Inflammatory macrophage treated with lipopolysaccharide for 4 hours (primary cell): ENCODE measurements at regions not wholly inside any gene's neighbourhood (a gene's known extent, or its start where the extent isn't known, plus 50 kb on each side); places are given as distances from the start of the nearest gene placed in this dataset.
"Not testable (repeated sequence)": the region's sequence is repeated elsewhere in the genome, so short reads cannot be mapped to it uniquely, and the experiment has no call there.

Experiments
- DNase-seq: peaks from one replicate; pipeline ENCODE4 v3.0.0-alpha.2; 2020

DNA sequence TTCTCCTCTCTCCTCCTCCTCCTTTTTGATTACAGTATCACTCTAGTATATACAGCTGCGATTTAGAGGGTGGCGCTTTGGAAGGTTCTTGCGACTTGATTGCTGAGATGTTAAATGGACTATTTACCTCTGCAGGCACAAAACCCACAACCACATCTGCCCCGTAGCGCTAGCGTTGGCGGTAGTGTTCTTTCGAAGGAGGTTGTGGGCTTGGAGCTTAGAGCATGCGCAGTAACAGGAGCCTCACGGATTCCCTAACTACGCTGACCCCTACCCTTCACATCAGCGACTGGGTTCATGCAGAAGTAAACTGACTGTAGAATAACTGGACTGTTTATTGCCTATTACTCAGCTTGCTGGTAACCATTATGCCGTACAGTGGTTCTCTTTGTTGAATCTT lies 58.0 kb downstream of the CGGBP1 start:
- no peak for DNase-seq

GRCh38 chr3:87997966-87998365 lies 60.8 kb downstream of the CGGBP1 start:
- peak; percentile 82 for DNase-seq

DNA sequence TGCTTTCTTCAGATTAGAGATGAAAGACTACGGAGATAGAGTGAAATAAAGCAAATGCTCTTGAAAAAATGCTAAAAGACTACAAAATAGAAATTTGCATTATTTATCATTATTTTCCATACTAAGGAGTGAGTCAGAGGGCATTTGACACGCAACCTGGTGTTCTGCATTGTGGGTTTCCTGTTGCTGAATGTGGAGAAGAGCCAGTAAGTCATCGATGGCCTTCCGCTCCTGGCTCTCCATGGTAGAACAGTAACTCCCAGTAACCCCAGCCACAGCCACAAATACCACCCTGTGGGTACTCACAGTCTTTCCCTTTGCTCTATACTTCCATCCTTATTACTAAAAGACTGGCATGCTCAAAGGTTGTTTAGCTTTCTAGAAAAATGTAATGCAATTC lies 61.5 kb downstream of the CGGBP1 start:
- DNase-seq: peak; percentile 83

- peak; percentile 27 for DNase-seq
Measured at GRCh38 chr3:87996882-87997281, 61.9 kb downstream of the CGGBP1 start.

GRCh38 chr3:87993566-87993965 lies 65.2 kb downstream of the CGGBP1 start:
- no peak for DNase-seq

DNA sequence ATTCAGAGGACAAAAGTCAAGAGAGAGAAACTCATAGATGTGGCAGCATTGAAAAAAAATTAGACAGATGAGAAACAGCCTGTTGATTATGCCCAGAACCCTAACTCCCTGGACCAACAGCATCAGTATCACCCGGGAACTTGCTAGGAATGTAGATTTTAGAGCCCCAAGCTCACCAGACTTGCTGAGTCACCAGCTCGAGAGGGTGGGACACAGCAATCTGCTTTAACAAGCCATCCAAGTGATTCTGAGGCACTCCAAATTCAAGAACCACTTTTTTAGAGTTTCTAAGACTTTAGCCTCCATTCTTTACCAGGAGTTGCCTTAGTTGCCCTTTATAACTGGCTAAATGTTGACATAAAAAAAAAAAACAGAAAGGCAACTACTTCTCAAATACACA lies 70.9 kb downstream of the CGGBP1 start:
- no peak for DNase-seq

GRCh38 chr3:87982421-87982820 lies 76.4 kb downstream of the CGGBP1 start:
- no peak for DNase-seq

- DNase-seq: no peak
Measured at GRCh38 chr3:87979527-87979926, 79.3 kb downstream of the CGGBP1 start.

DNA sequence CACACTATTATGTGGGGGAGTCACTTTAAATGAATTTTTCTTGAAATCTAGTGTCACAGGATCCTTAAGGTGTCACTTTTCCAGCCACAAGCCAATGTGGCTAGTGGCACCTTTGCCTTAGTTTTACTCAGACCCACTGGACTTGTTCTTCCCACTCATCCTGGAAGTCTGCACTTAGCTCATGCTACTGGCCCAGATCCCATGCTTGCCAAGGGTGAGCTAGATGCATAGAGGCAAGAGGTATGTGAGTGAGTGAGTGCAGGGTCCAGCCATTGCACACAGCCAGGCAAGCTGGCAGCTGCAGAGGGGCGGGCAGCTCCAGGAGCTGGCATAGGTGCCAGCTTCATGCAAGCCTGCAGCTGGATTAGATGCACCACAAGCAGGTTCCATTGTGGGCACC lies 81.0 kb downstream of the CGGBP1 start:
- no peak for DNase-seq

GRCh38 chr3:87975716-87976115 lies 83.1 kb downstream of the CGGBP1 start:
- DNase-seq: no peak

- DNase-seq: no peak
Measured at GRCh38 chr3:87973906-87974305, 84.9 kb downstream of the CGGBP1 start.

DNA sequence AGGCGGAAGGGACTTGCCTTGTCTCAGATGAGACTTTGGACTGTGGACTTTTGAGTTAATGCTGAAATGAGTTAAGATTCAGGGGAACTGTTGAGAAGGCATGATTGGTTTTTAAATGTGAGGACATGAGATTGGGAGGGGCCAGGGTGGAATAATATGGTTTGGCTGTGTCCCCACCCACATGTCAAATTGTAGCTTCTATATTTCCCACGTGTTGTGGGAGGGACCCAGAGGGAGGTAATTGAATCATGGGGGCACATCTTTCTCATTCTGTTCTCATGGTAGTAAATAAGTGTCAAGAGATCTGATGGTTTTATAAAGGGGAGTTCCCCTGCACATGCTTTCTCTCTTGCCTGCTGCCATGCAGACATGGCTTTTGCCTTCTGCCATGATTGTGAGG lies 89.2 kb downstream of the CGGBP1 start:
- no peak for DNase-seq

GRCh38 chr3:87968668-87969067 lies 90.1 kb downstream of the CGGBP1 start:
- DNase-seq: no peak

- DNase-seq: no peak
Measured at GRCh38 chr3:87958289-87958688, 100.5 kb downstream of the CGGBP1 start.

GRCh38 chr3:87957575-87957974 lies 101.2 kb downstream of the CGGBP1 start:
- DNase-seq: no peak

GRCh38 chr3:87949879-87950208 lies 109.0 kb downstream of the CGGBP1 start:
- peak; percentile 1 for DNase-seq

DNA sequence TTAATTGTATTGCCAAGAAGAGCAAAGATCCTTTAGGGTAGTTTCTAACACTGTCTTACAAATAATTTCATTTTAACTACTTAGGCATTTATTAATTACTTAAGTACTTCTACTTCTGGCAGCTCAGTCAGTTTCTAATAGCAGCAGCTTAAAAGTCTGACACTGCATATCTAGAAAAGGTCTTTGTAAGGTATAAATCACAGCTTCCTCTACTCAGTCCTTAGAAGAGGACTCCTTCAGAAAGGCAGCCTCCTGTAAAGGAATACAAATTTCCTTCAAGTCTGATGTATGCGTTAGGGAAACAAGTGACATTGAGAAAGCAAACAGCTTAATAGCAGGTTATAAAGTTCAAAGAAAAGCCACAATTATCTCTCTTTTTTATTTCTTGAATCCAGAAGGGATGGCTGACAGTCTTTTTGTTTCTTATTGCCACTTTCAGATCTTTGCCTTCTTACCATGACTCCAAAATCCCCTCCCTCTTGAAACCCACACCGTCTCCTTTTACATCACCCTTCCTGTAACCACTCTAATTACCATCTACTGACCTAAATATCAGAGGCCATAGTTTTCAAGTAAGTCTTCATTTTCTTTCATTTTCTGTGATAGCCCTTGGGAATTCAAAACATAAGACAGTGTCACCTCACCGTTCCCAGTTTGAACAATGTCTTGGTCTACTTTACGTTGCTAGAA lies 109.5 kb downstream of the CGGBP1 start:
- no peak for DNase-seq

DNA sequence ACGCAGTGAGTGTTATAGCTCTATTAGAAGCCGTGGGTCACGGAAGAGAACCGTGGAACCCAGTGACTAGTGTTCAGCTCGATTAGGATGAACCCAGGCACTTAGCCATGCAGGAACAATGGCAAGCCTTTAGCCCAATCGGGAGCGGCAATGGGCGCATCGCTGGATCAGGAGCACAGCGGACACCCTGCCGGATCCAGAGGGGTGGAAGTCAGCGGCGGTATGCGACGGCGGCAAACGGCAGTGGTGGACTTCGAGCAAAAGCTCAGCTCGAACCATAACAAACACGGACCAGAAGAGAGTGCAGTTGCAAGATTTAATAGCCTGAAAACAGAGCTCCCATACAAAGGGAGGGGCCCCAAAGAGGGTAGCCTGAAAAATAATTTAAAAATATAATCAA lies 112.8 kb downstream of the CGGBP1 start:
- not testable (repeated sequence) for DNase-seq

- not testable (repeated sequence) for DNase-seq
Measured at GRCh38 chr3:87942256-87942655, 116.5 kb downstream of the CGGBP1 start.

DNA sequence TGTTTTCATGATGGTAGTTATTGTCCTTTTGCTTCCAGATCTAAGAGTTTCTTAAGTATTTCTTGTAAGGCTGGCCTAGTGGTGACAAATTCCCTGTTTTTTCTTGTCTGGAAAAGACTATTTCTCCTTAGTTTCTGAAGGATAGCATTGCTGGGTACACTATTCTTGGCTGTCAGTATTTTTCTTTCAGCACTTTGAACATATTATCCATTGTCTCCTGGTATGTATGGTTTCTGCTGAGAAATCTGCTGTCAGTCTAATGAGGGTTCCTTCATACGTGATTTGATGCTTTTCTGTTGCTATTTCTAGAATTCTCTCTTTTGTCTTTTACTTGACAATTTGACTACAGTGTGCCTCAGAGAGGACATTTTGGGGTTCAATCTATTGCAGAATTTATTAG lies 134.3 kb downstream of the CGGBP1 start:
- no peak for DNase-seq

DNA sequence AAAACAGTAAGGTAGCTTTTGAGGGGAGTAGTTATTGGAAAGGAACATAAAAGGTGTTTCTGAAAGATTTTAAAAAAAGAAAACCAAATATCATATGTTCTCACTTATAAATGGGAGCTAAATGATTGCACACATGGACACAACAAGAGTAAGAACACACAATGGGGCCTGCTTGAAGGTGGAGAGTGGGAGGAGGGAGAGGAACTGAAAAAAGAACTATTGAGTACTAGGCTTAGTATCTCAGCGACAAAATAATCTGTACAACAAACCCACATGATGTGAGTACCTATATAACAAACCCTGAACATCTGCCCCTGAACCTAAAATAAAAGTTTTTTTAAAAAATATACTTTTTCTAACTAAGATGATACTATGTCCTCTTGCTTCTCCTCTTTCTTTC lies 138.3 kb downstream of the CGGBP1 start:
- DNase-seq: no peak

- DNase-seq: no peak
Measured at GRCh38 chr3:87901141-87901540, 157.7 kb downstream of the CGGBP1 start.

DNA sequence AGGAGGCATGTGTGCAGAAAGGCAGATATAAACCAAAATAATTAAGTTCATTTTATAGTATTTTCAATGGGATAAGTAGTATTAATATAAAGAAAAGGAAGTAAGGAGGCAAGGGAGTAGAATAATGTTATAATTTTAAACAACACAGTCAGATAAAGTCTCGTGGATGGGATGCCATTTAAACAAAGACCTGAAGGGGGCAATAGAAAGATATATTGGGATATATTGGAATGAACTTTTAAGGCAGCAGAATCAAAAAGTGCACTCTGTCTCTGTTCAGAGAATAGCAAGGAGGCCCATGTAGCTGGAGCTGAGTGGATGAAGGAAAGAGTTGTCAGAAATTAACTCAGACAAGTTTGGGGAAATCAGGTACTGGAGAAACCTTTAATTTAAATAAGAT lies 158.7 kb downstream of the CGGBP1 start:
- no peak for DNase-seq

- no peak for DNase-seq
Measured at GRCh38 chr3:87898971-87899370, 159.8 kb downstream of the CGGBP1 start.

- no peak for DNase-seq
Measured at GRCh38 chr3:87895983-87896382, 162.8 kb downstream of the CGGBP1 start.

DNA sequence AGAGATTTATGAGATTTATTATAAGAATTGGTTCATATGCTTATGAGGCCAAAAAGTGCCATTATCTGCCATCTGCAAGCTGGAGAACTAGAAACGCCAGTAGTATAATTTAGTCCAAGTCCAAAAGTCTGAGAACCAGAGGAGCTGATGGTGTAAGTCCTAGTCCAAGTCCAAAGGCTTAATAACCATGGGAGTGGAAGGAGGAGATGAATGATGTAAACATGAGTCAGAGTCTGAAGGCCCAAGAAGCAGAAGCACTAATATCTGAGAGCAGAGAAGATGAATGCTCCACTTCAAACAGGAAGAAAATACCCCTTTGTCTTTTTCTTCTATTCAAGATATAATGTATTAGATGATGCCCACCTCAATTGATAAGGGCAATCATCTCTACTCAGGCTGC lies 185.7 kb downstream of the CGGBP1 start:
- DNase-seq: peak; percentile 39
